Uterus (tissue), 3 donors: ENCODE measurements at regions not wholly inside any gene's neighbourhood (a gene's known extent, or its start where the extent isn't known, plus 50 kb on each side); places are given as distances from the start of the nearest gene placed in this dataset.
"Not testable (repeated sequence)": the region's sequence is repeated elsewhere in the genome, so short reads cannot be mapped to it uniquely, and the experiment has no call there.

ENCODE experiments used
- DNase-seq, 2 donors: peaks; one replicate each; pipeline ENCODE4 v3.0.0-alpha.2; 2019 to 2020
- H3K27ac ChIP-seq, 2 donors: fragments of 200-600 bp; sonication (generic); 1 replicate in 1 of 2; 2 replicates in 1 of 2; pipeline ENCODE4 v1.5.1; 2016 to 2018
- H3K27me3 ChIP-seq, 2 donors: fragments of 200-600 bp; sonication (generic); one replicate each; pipeline ENCODE4 v1.5.1; 2018 to 2019; ENCODE audit warnings: control low read depth in 1 of 2
- H3K36me3 ChIP-seq, 2 donors: fragments of 200-600 bp; sonication (generic); one replicate each; pipeline ENCODE4 v1.5.1; 2019; ENCODE audit warnings: control low read depth in 1 of 2
- H3K4me1 ChIP-seq, 2 donors: fragments of 200-600 bp; sonication (generic); one replicate each; pipeline ENCODE4 v1.5.1; 2018 to 2019; ENCODE audit warnings: control low read depth in 1 of 2
- H3K4me3 ChIP-seq, 2 donors: fragments of 200-600 bp; sonication (generic); 1 replicate in 1 of 2; 2 replicates in 1 of 2; pipeline ENCODE4 v1.5.1; 2018 to 2019; ENCODE audit warnings: mild to moderate bottlenecking in 1 of 2
- H3K9me3 ChIP-seq, 2 donors: fragments of 200-600 bp; sonication (generic); one replicate each; pipeline ENCODE4 v1.5.1; 2019; ENCODE audit warnings: control low read depth in 1 of 2
- POLR2A ChIP-seq, 2 donors: fragments of 450-650 bp; IDR thresholded peaks; one replicate each; pipeline ENCODE4 v1.6.1; 2016; ENCODE audit warnings: antibody characterized with exemption in 2 of 2, mild to moderate bottlenecking in 1 of 2, moderate library complexity in 1 of 2
- intact Hi-C: fragments of 100-400 bp; cut with DNase I; formaldehyde crosslinking; loops from one replicate; pipeline ENCODE4 v1.15.1; 2023; ENCODE audit warnings: low total_unique reads
- TF ChIP-seq, protein P1 (sequence below), 4 experiments: fragments of 200-600 bp in 2 of 4; fragments of 450-650 bp in 2 of 4; sonication (generic) in 2 of 4; IDR thresholded peaks; one replicate each; pipeline ENCODE4 v1.5.1; 2016 to 2019; ENCODE audit warnings: antibody characterized with exemption in 4 of 4, mild to moderate bottlenecking in 2 of 4, moderate library complexity in 1 of 4
- donor health status: DM: yes; HTN: yes; CAD: no.

DNA sequence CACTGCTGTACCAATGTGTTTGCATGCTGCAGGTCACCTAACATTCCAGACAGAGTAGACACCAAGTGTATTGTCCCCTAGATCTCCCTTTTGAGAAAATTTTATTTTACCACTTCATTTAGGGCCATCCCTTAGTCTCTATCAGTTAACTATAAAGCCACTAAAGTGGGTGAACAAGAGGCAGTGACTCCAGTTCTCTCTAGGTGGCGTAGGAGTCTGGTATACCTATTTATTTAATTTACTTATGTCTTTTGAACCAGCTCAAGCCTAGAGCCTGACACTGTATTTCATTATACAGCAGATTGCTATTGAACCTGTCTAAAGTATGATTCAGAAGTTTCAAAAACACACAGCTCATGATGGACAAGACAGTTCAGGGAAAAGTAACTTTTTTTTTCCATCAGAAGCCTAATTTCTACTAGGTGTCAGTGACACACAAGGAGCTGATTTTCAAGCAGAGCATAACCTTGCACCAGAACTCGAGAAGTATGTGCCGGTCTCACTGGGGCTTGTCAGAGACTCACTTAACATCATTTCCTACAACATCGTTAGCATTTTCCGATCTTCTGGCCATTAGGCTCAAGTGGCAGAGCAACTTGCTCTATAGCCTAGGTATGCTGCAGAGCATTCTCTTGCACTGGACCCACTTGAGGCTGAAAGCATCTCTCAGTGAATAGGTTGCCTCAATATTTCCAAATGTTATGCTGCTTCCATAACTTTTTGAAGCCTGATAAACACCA is 175.4 kb downstream of the CDC14C start:
- Histone ChIP-seq H3K9me3 (no peaks in the 10 kb centered on the region), H3K27ac (no peak overlapping the region), H3K4me3 (no peak overlapping the region), H3K27me3 (no peaks in the 10 kb centered on the region), H3K36me3 (no peaks in the 10 kb centered on the region), H3K4me1 (no peaks in the 10 kb centered on the region)
- TF ChIP-seq, protein P1, sequence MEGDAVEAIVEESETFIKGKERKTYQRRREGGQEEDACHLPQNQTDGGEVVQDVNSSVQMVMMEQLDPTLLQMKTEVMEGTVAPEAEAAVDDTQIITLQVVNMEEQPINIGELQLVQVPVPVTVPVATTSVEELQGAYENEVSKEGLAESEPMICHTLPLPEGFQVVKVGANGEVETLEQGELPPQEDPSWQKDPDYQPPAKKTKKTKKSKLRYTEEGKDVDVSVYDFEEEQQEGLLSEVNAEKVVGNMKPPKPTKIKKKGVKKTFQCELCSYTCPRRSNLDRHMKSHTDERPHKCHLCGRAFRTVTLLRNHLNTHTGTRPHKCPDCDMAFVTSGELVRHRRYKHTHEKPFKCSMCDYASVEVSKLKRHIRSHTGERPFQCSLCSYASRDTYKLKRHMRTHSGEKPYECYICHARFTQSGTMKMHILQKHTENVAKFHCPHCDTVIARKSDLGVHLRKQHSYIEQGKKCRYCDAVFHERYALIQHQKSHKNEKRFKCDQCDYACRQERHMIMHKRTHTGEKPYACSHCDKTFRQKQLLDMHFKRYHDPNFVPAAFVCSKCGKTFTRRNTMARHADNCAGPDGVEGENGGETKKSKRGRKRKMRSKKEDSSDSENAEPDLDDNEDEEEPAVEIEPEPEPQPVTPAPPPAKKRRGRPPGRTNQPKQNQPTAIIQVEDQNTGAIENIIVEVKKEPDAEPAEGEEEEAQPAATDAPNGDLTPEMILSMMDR (IDR thresholded peaks at IDR 0.05): no peak
- TF ChIP-seq POLR2A (IDR thresholded peaks at IDR 0.05): no peak
- intact Hi-C loops: no loop called here
- no peak for DNase-seq

DNA sequence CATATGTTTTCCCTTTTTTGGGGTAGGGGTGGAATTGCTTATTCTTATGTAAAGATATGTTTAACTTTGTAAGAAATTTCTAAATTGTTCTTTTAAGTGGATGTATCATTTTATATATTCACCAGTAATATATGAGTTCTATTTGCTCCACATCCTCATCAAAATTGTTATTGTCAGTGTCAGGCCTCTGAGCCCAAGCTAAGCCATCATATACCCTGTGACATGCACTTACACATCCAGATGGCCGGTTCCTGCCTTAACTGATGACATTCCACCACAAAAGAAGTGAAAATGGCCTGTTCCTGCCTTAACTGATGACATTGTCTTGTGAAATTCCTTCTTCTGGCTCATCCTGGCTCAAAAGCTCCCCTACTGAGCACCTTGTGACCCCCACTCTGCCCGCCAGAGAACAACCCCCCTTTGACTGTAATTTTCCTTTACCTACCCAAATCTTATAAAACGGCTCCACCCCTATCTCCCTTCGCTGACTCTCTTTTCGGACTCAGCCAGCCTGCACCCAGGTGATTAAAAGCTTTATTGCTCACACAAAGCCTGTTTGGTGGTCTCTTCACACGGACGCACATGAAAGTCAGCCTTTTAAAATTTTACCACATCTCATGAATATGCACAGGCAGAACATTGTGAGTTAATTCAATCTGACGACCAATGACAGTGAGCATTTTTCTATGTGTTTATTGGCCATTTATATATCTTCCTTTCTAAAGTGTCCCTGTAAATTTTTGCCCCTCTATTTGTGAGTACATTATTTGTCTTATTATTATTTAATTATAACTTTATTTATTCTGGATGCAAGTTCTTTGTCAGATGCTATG is 176.8 kb downstream of the CDC14C start:
- H3K27me3 ChIP-seq, H3K4me1 ChIP-seq, DNase-seq, H3K36me3 ChIP-seq, H3K9me3 ChIP-seq, H3K27ac ChIP-seq, intact Hi-C loops, H3K4me3 ChIP-seq: not testable (repeated sequence)

DNA sequence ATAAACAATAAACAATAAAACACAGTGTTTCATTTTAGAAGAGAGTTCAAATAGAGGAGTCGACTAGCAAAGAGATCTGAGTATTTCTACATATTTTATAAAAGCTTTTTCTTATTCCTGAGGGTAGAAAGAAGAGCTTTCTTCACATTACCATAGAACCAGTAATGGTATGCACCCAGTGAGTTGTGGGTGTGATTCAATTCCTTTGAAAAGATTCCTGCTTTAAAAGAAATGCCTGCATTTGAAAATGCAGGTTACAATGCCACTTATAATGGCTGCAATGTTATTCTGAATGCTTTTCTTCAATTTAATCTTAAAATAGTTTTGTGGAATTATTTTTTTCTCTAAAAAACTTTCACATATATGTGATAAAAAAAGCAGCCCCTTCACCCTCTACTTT is 178.1 kb downstream of the CDC14C start:
- TF ChIP-seq POLR2A (IDR thresholded peaks at IDR 0.05): no peak
- TF ChIP-seq, protein P1 (IDR thresholded peaks at IDR 0.05): no peak
- no peaks in the 10 kb centered on the region for H3K9me3 ChIP-seq
- no peaks in the 10 kb centered on the region for H3K36me3 ChIP-seq
- intact Hi-C loops: no loop called here
- no peak for DNase-seq
- H3K27ac ChIP-seq: no peak overlapping the region
- H3K27me3 ChIP-seq: no peaks in the 10 kb centered on the region
- no peak overlapping the region for H3K4me3 ChIP-seq
- no peaks in the 10 kb centered on the region for H3K4me1 ChIP-seq

DNA sequence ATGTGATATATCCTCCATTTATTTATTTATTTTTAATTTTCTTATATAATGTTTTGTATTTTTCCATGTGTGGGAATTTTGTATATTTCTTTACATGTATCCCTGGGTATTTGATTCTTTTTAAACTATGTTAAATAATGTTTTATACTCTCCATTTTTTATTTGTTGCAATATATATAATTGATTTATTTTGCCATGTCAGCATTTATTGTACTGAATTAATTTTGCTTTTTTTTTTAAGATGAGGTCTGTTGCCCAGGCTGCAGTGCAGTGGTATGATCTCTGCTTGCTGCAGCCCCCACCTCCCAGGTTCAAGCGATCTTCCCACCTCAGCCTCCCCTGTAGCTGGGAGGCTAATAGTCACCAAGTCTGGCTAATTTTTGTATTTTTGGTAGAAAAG is 187.4 kb downstream of the CDC14C start:
- Histone ChIP-seq H3K4me1 (no peaks in the 10 kb centered on the region), H3K36me3 (no peaks in the 10 kb centered on the region), H3K4me3 (no peak overlapping the region), H3K27ac (no peak overlapping the region), H3K9me3 (no peaks in the 10 kb centered on the region), H3K27me3 (no peaks in the 10 kb centered on the region)
- no peak for DNase-seq
- intact Hi-C loops: no loop called here
- no peak for TF ChIP-seq POLR2A (IDR thresholded peaks at IDR 0.05)
- TF ChIP-seq, protein P1 (IDR thresholded peaks at IDR 0.05): no peak

DNA sequence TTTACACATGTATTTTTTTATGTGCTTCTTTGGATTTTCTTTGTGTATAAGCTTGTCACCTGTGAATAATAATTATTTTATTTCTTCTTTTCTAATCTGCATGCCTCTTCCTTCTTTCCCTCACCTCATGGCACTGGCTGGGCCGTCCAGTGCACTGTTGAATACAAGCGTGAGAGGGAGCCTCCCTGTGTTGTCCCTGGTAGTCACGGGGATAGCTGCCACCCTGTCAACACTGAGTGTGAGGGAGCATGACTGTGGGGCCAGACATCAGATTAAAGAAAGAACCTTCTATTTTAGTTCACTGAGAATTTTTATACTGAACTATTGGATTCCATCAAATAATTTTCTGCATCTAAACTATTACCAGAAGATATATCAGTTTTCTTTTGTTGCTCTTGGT is 187.9 kb downstream of the CDC14C start:
- no peak for TF ChIP-seq POLR2A (IDR thresholded peaks at IDR 0.05)
- TF ChIP-seq, protein P1 (IDR thresholded peaks at IDR 0.05): no peak
- intact Hi-C loops: no loop called here

More for the DNA sequence above, 187.9 kb downstream of the CDC14C start:
- no peak overlapping the region for H3K4me3 ChIP-seq
- DNase-seq: no peak
- H3K9me3 ChIP-seq: no peaks in the 10 kb centered on the region
- H3K4me1 ChIP-seq: no peaks in the 10 kb centered on the region
- H3K36me3 ChIP-seq: no peaks in the 10 kb centered on the region
- H3K27ac ChIP-seq: no peak overlapping the region
- no peaks in the 10 kb centered on the region for H3K27me3 ChIP-seq
